ENCODE measurements at regions not wholly inside any gene's neighbourhood (a gene's known extent, or its start where the extent isn't known, plus 50 kb on each side); places are given as distances from the start of the nearest gene placed in this dataset.

- no peak for TF ChIP-seq CTCF (IDR thresholded peaks at IDR 0.05)
- TF ChIP-seq ZFX (IDR thresholded peaks at IDR 0.05; ENCODE audit: borderline replicate concordance), result no peak
Measured at GRCh38 chr1:72969461-72969860, 687.1 kb upstream of the NEGR1 start.

Data from 22Rv1 (cell line).